ENCODE measurements at regions not wholly inside any gene's neighbourhood (a gene's known extent, or its start where the extent isn't known, plus 50 kb on each side); places are given as distances from the start of the nearest gene placed in this dataset.

GRCh38 chr1:229759586-229759985, 133.5 kb downstream of the URB2 start:
- H2AK5ac ChIP-seq (ENCODE audit: low read depth, low read length) = no peak overlapping the region
- no peaks in the 10 kb centered on the region for H3K4me1 ChIP-seq (replicated peaks in 1 of 4; ENCODE audit: control insufficient read depth in 3 of 4, insufficient read depth in 4 of 4, low read length in 3 of 4)
- no peaks in the 10 kb centered on the region for H3K79me1 ChIP-seq (ENCODE audit: low read depth, low read length)
- no peak overlapping the region for H3K56ac ChIP-seq (replicated peaks; ENCODE audit: insufficient read length, low read depth, low read length)
- CTCF ChIA-PET (ENCODE audit: partially characterized antibody) = interaction anchor here (0.6 to 2.2 kb wide), 3 partner anchors 10 to 1309 kb away, joined by 3 to 7 read pairs (median 3); no protein-coding TSS in a partner anchor
- H3K4me3 ChIP-seq (ENCODE audit: extremely low read depth in 1 of 4, insufficient read depth in 2 of 4, low read depth in 3 of 4, low read length in 4 of 4) = no peak overlapping the region
- H4K91ac ChIP-seq (replicated peaks; ENCODE audit: insufficient read length, low read length) = no peak overlapping the region
- WGBS, 2 experiments (ENCODE audit: extremely low coverage in 1 of 2, insufficient coverage in 1 of 2, insufficient read length in 1 of 2, insufficient replicate concordance in 2 of 2, low coverage in 1 of 2, low lambda C conversion rate in 2 of 2, missing lambda C conversion rate in 1 of 2) = 92% methylated on average over 2 of the region's 2 CpGs; no CpG with 5 or more reads in 1 of the 2 experiments
- FAIRE-seq = no peak
- no peak overlapping the region for H4K8ac ChIP-seq (ENCODE audit: extremely low read depth, insufficient read depth, low read length)
- H3K23ac ChIP-seq (ENCODE audit: insufficient read length) = no peak overlapping the region
- H4K20me1 ChIP-seq (replicated peaks in 1 of 2; ENCODE audit: control insufficient read depth in 1 of 2, insufficient read depth in 2 of 2, low read length in 2 of 2) = no peaks in the 10 kb centered on the region
- DNase-seq (ENCODE audit: low read depth in 1 of 2, low spot score in 2 of 2) = no peak
- H3K4ac ChIP-seq (replicated peaks; ENCODE audit: insufficient read length, low read depth, low read length) = no peak overlapping the region
- no peaks in the 10 kb centered on the region for H3K27me3 ChIP-seq (replicated peaks in 1 of 4; ENCODE audit: control insufficient read depth in 3 of 4, extremely low read depth in 1 of 4, insufficient read depth in 3 of 4, low read length in 3 of 4)
- TF ChIP-seq KDM4A (IDR thresholded peaks at IDR 0.05; ENCODE audit: low read depth, low read length, severe bottlenecking) = no peak
- no peak for TF ChIP-seq JUN (IDR thresholded peaks at IDR 0.05; ENCODE audit: low read depth, low read length)
- TF ChIP-seq MAX (IDR thresholded peaks at IDR 0.05) = no peak
- no peak for TF ChIP-seq BACH1 (IDR thresholded peaks at IDR 0.05; ENCODE audit: low read length)
- TF ChIP-seq SP1 (IDR thresholded peaks at IDR 0.05; ENCODE audit: low read depth, low read length) = no peak
- no peak for TF ChIP-seq PHF8 (conservative IDR thresholded peaks at IDR 0.05; ENCODE audit: low read depth, low read length)
- no peak for TF ChIP-seq RXRA (IDR thresholded peaks at IDR 0.05; ENCODE audit: insufficient read depth, low read depth, low read length)
- TF ChIP-seq ASH2L (IDR thresholded peaks at IDR 0.05; ENCODE audit: low read length) = no peak
- TF ChIP-seq USF2 (IDR thresholded peaks at IDR 0.05; ENCODE audit: low read length) = no peak
- no peak for TF ChIP-seq KDM5A (IDR thresholded peaks at IDR 0.05; ENCODE audit: low read length)
- TF ChIP-seq SIRT6 (IDR thresholded peaks at IDR 0.05; ENCODE audit: low read length) = no peak
- H3K36me3 ChIP-seq (ENCODE audit: control insufficient read depth in 2 of 4, insufficient read depth in 4 of 4, low read length in 3 of 4) = peaks cover 0 to 2% (median 0%) of the 10 kb centered on the region in 4 experiments; a peak in 1 of 8 replicates
- H3K18ac ChIP-seq (ENCODE audit: extremely low read depth, low read length) = no peak overlapping the region
- H2BK20ac ChIP-seq (ENCODE audit: low read length) = no peak overlapping the region
- no peak overlapping the region for H2BK5ac ChIP-seq (ENCODE audit: low read depth, low read length)
- no peak overlapping the region for H3K9ac ChIP-seq (replicated peaks in 1 of 4; ENCODE audit: extremely low read depth in 1 of 4, low read depth in 3 of 4, low read length in 3 of 4)
- no peak overlapping the region for H4K5ac ChIP-seq (ENCODE audit: insufficient read length, low read depth, low read length)
- H2BK120ac ChIP-seq (replicated peaks; ENCODE audit: low read depth, low read length) = no peak overlapping the region
- H3K9me3 ChIP-seq (ENCODE audit: insufficient read depth in 2 of 2, low read depth in 1 of 2, low read length in 1 of 2) = no peaks in the 10 kb centered on the region
- H3K4me2 ChIP-seq (ENCODE audit: insufficient read depth in 1 of 2, low read depth in 2 of 2, low read length in 2 of 2) = no peak overlapping the region
- H2BK12ac ChIP-seq (ENCODE audit: low read depth, low read length) = no peak overlapping the region
- no peak overlapping the region for H3K27ac ChIP-seq (ENCODE audit: low read depth, low read length)
- H2BK15ac ChIP-seq (ENCODE audit: low read length) = no peak overlapping the region
- POLR2A ChIA-PET (ENCODE audit: partially characterized antibody) = no interaction called here
- H2AFZ ChIP-seq (ENCODE audit: low read length) = no peak overlapping the region
- no peaks in the 10 kb centered on the region for H3K79me2 ChIP-seq (ENCODE audit: control insufficient read depth in 1 of 2, insufficient read depth in 2 of 2, low read length in 2 of 2)
- H3K23me2 ChIP-seq (ENCODE audit: low read depth, low read length) = no peaks in the 10 kb centered on the region; the same call in 1 of the 2 replicates
- H3K14ac ChIP-seq (ENCODE audit: insufficient read length) = no peak overlapping the region
